ENCODE measurements at regions not wholly inside any gene's neighbourhood (a gene's known extent, or its start where the extent isn't known, plus 50 kb on each side); places are given as distances from the start of the nearest gene placed in this dataset.
"Not testable (repeated sequence)": the region's sequence is repeated elsewhere in the genome, so short reads cannot be mapped to it uniquely, and the experiment has no call there.

DNA sequence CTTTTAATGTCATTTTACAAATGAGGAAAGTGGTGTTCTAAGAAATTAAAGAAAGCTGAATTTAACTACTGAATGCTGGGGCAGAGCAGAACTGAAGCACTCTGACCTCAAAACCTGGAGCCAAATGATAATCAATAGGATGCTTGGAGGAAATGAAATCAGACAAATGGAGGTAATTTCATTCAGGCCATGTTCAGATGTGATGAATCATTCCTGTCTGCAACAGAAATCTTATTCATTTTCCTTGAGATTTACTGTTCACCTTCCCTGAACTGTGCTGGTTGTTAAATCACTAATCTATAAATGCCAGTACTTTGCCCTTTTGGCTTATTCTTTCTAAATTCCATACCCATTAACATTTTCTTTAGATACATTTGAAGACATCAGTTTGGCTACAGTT is 85.6 kb upstream of the SNX7 start:
- DNase-seq, result no peak

DNA sequence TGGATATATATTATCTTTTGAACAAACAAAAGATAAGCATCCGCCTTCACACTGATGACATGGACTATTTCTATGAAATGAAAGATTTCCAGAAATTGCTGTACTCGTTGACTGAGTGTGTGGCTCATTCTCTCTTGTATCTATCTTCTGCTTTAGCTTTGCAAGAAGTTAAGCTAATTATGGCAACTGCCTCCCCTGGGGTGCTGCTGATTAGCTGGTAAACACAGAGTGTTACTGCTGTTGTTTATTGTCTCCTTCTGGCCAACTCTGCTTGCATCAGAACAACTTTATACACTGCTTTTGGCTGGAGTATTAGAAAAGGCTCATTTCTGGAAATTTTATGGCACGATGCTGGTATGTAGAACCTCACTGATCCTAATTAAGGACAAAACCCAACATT is 95.6 kb upstream of the SNX7 start:
- no peak for DNase-seq

DNA sequence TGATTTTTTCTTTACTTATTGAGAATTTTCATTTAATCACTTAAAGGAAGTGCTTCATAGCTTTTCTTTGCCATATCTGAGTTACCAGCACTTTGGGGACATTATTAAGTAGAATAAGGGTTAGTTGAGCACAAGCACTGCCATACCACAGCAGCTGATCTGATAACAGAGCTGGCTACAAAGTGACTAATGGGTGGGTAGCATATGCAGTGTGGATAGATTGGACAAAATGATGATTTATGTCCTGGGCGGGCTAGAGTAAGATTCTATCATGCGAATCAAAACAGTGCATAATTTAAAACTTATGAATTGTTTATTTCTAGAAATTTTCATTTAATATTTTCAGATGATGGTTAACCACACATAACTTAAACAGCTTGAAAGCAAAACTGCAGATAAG is 102.2 kb upstream of the SNX7 start:
- DNase-seq, result no peak

DNA sequence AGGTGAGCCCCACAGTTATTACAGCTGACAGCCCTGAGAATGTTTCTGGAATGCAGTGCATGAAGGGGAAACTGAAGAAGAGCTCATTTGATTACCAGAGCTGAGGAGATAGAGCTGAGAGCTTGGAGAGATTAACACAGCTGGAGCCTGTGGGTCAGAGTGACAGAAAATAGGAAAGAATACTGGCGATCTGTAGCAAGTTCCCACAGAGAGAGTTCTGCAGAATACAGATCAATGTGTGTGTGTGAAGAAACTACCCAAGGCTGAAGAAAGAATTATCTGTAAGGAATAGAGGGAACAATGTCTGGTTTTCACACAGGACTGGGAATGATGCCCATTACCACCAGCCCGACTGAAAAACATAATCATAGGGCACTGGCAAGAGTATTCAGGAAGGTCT is 103.6 kb upstream of the SNX7 start:
- no peak for DNase-seq

DNA sequence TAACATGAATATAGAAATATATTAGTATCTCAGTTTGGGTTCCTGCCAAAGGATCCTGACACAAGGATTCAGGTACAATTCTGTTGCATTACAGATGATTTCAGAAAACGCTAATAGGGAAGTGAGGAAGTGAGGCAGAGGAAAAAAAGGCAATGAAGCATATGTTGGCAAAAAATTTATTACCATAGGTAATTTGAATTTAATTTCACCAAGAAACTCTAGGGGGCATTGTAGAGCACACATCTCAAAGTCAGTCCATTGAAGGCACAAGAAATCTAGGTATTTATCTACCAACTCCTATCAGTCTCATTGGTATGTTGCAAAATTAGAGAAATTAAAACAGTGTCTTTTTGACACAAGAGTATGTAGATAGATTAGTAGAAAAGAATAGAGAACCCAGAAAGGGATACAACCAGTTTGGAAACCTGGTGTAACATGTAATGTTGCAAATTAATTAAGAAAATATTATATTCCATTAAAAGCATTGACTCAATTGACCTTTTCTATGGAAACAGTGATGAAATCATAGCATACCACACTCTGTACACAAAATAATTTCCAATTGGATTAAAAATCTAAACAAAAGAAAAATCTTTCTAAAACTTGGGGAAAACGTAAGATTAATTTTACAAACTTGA is 104.9 kb upstream of the SNX7 start:
- DNase-seq, result no peak

DNA sequence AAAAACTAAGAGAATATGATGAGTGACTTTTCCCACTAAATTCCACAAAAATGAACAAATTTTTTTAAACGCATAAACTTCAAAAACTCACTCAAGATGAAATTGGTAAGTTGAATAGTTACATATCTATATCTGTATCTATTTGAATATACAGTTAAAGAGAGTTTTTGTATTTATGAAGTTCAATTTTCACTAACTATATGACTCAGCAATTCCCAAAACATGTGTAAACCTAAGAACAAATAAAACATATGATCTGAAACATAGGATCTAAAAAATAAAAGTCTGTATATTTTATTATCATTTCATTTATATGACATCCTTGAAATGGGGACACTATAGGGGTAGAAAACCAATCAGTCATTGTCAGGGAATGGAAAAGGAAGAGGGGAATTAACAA is 105.7 kb upstream of the SNX7 start:
- no peak for DNase-seq

DNA sequence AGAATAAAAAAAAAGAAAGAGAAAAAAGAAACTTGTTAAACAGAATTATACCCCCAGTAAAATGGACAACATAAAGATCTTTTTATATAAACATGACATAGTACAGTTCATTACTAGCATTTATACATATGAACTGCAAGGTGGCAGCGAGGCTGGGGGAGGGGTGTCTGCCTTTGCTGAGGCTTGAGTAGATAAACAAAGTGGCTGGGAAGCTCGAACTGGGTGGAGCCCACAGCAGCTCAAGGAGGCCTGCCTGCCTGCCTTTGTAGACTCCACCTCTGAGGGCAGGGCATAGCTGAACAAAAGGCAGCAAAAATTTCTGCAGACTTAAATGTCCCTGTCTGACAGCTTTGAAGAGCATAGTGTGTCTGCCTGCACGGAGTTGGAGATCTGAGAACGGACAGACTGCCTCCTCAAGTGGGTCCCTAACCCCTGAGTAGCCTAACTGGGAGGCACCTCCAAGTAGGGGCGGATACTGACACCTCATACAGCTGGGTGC is 108.9 kb upstream of the SNX7 start:
- not testable (repeated sequence) for DNase-seq

DNA sequence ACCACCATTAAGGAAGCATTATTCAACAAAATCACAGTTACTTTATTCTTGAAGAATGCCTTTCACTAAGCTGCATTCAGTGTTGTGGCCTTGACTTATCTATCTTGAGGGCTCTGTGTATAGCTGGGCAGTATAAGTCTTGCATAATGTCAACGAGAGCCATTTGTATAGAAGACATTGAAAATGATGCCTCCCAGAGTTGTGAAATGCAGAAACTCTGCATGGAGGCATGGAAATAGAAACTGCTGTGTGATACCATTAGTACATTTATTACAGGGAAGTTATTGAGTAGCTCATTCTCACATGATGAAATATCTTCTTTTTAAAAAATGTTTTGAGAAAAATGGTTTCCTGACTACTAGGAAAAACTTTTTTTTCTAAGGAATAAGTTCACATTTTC is 111.4 kb upstream of the SNX7 start:
- DNase-seq, result no peak

DNA sequence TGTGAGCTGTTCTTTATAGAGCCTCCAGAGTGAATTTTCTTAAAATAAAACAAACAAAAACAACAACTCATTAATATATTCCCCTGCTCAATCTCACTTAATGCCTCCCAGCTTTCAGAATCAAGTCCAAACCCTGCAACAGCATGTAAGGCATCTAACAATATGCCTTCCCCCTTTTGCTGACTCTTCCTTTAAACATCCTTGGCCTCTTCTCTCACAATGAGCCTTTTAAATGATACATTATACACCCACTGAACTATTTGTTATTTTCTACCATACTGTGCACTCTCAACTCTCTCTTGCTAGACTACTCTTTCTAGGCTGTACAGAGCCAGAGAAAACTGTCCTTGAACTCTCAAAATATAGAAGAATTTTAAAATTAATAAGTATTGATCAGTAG is 115.2 kb upstream of the SNX7 start:
- DNase-seq, result no peak

DNA sequence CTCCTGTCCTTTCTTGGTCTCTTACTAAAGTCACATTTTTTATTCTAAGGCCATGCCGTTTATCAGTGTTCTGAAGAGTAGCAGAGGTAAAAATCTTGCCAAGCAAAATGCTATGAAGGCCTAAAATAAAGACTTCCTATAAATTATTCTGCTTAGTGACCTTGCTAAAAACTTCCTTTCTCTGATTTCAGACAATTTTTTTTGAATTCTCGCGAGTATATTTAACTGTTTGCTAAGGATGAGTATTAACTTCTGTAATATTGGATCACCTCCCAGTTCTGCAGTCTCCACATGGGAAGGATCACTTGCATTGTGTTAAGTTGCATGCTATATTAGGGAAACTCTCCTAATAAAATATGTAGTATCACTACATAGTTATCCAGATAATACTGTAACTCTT is 123.4 kb upstream of the SNX7 start:
- no peak for DNase-seq

DNA sequence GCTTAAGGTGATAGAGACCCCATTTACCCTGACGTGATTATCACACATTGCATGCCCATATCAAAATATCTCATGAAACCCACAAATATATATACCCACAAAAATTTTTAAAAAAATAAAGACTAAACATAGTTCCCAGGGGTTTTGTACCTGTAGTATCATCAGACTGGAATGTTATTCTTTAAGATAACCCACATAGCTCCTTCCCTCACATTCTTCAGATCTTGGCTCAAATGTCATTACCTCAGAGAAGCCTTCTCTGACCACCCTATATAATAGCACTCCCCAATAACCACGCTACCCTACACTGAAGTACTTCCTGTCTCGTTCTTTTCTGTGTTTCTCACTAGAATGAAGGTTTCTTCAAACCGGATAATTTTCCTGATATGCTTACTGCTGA is 138.3 kb upstream of the SNX7 start:
- no peak for DNase-seq

DNA sequence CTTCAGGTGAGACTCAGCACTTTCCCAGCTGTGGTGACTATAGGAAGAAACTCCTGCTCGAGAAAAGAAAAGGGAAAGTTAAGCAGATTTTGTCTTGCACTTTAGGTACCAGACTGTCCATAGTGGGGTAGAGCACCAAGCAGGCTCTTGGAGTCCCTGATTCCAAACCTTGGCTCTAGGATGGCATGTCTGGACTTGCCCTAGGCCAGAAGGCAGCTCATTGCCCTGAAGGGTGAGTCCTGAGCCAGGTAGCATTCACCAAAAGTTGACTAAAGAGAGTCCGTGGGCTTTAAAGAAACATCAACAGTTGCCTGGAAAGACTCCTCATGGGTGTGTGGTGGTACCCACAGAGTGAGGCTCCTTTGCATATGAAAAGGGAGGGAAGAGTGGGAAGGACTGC is 145.2 kb upstream of the SNX7 start:
- DNase-seq, result no peak

DNA sequence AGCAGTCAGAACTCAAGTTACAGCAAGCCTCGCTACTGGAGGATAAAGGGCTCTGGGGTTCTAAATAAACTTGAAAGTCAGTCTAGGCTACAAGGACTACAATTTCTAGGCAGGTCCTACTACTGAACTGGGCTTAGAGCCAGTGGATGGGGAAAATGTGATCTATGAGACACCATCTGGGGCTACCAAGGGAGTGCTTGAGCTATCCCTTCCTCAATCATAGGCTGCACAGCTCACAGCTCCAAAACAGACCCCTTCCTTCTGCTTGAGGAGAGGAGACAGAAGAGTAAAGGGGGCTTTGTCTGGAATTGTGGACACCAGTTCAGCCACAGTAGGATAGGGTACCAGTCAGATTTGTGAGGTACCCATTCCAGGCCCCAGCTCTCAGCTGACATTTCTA is 145.8 kb upstream of the SNX7 start:
- no peak for DNase-seq

DNA sequence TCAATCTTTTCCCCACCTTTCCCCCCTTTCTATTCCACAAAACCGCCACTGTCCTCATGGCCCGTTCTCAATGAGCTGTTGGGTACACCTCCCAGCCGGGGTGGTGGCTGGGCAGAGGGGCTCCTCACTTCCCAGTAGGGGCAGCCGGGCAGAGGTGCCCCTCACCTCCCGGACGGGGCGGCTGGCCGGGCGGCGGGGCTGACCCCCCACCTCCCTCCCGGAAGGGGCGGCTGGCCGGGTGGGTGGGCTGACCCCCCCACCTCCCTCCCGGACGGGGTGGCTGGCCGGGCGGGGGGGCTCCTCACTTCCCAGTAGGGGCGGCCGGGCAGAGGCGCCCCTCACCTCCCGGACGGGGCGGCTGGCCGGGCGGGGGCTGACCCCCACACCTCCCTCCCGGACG is 149.3 kb upstream of the SNX7 start:
- DNase-seq, result not testable (repeated sequence)

DNA sequence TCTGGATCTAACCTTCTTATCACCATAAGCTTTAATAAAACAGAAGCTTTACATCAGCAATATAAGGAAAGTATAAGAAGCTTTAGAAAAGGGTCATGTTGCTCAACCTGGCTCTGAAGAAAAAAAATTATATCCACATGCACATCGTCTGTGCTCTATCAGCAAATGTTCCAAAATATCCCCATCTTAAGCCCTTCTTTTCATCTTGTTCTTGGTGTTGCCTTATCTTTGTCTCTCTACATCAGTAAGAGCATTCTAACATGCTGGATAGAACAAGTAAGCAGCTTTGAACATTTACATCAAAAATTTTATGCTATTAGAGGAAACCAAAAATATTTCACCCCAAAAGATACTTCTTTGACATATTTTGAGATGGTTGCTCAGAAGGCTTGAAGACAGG is 157.8 kb upstream of the SNX7 start:
- DNase-seq, result no peak

DNA sequence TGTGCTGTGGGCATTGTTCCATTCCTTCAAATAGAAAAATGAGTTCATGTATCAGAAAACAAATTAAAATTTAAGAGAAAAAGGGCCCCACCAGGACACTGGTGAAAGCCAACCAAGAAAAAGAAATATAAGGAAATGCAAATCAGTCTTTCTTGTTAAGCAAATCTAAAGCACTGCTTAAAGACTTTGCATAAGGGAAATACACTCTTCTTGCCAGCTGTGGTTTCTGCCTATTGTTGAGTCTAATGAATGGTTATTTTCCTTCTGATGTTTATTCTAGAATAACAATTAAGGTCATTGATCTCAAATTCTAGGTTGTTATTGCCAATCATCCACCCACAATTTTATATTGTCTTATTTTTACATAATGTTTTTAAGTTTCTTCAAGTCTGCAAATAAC is 158.6 kb upstream of the SNX7 start:
- DNase-seq, result no peak

DNA sequence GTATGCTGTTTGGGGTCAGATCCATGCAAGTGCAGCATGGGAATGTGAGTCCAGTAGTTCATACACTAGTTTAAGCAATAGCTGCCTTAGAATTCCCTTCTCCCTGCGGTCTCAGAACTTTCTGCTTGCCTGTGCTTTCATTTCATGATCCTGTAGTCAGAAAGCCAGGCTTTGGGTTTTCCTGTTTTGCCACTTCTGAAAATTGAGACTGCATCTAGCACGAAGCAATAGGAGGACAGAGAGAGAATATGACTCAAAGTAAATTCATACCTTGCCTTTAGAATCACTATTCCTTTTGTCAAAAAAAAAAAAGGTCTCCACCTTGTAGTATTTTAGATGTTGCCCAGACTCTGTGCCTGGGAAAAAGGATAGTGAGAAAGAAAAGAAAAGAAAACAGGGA is 161.2 kb upstream of the SNX7 start:
- no peak for DNase-seq

DNA sequence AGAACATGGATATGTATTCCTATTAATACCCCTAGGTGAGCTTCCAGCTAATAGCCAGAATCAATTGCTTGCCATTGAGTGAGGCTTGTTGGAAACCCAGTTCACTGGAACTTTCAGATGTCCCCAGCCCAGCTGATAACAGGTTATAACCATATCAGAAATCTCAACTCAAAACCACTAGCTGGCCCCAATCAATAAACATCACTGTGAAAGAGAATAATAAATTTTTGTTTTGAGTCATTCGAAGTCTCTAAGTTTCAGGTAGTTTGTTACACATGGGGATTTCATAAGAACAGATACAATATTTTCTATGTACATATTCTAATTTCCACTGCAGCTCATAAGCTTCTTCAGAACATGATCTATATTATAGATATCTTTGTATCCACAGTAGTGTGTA is 162.9 kb upstream of the SNX7 start:
- no peak for DNase-seq

DNA sequence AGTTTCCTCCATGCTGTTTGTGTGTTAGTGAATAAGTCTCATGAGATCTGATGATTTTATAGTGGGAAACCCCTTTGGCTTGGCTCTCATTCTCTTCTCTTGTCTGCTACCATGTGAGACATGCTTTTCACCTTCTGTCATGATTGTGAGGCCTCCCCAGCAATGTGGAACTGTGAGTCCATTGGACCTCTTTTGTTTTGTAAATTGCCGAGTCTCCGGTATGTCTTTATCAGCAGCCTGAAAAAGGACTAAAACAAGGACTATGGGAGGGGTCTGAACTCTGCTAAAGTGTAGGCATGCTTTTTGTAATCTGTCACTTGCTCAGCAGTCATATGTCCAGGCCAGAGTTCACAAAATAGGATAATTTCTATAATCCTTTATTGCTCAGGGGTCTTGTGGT is 164.0 kb upstream of the SNX7 start:
- DNase-seq, result no peak

DNA sequence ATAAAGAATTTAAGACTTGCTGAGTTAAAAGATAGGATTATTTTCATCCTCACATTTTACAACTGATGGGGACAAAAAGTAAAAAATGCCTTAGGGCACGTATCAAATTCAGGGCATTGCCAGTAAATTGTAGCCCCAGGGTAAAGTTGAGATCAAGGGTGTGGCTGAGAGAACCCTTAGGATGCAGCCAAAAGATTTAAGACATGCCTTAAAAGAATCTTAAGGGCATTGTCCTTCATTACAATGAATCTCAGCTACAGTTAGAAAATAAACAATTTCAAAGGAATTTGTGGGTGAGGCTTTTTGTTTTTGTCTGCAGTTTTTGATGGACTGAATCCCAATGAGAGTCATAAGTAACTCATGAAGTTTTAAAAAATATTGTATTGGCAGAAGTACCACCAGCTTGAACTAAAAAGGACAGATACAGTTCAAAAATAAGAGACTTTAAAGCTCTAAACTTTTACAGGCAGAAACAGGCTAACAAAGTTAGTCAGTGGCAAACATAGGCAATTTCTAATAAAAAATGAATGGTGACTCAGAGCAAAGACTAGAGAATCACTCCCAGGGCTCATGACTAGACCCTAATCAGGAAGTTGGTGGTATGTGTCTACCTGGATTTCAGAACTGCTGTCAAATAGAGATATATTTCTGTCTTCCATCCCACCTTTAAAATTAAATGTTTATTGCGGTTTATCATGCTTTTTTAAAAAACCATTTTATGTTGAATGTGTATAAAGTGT is 165.1 kb upstream of the SNX7 start:
- DNase-seq, result no peak

DNA sequence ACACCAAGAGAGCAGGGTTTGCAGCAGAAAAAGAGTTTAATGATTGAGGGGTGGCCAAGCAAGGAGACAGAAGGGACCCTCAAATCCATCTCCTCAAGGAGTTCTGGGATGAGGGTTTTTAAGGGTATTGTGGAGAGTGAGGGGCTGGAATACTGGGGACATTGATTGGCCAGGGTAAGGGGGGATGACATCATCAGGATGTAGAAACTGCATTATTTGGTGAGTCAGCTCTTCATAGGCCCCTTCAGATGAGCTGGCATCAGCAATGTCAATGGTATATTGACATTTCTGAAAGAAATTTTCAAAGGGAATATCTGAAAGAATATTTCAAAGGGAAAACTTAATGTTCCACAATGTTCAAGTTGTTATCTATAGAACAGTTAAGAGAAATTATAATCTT is 168.1 kb upstream of the SNX7 start:
- DNase-seq, result no peak

DNA sequence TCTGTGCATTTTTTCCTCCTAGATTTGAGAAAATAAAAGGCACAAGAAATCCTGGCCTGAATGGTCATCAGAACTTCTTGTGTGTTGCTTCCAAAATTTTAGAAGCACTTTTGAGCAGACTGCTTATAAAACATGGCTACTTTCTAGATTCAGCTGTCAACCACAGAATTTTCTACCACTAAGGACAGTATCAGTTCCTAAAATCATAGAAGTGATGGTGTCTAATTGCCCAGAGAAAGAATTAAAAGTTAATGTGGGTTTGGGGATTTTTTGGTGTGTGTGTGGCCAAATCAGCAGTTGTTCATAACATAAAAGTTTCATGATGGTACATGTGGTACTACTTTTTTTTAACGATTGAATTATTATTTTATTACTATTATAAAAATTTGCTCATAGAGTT is 171.4 kb upstream of the SNX7 start:
- DNase-seq, result no peak

DNA sequence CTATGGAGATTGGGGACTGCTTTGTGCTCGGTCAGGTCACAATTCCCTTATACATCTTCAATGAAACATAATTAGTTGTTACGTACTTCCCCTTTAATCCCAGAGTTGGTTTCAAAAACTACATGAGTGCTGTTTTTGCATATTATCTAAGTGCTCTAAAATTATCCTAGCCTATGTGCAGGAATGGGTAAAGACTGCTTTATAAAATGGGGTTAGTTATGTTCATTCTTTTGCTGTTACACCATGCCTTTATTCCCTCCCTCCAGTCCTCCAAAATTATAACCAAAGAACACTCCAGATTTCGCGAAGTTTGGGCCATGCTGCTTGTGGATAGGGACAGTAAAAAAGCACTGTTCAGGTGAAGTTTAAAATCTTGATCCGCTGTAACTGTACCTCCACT is 173.9 kb upstream of the SNX7 start:
- DNase-seq, result no peak

DNA sequence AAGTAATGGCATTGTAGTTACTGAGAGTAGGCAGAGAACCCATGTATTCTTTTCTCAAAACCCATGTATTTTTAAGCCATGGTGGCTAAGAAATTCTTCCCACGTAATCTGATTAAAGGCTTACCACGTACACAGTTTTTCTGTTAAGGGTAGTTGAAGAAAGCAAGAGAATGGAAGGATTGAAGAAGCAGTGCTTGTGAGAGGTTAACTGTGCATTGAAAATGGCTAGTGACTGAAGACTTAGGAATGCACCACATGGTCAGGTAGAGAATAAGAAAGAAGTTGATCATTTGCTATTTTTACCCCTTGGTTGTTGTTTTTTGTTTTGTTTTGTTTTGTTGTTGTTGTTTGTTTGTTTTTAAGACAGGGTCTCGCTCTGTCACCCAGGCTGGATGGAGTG is 178.9 kb upstream of the SNX7 start:
- no peak for DNase-seq

DNA sequence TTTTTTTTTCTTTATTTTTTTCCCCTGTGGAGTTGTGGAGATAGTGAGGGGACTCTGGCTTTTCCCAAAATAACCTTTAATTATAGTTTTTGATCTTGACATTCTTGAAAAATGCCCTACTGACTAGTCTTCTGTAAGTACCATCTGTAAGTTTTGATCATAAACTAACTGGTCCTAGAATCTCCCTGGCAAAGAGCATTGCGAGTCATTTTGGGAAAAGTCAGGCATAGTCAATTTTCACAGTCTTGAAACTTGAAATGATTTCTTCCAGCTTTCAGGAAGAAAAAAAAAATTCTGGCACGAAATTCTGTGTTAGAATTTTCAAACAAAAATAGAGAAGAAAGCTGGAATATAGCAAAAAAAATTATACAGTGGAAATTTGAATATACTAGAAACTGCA is 181.2 kb upstream of the SNX7 start:
- DNase-seq, result no peak

Measured in activated T-cell treated with anti-CD3 and anti-CD28 coated beads, Interleukin-2, amount 50 U/mL, for 1 hour (primary cell).